ENCODE measurements at regions not wholly inside any gene's neighbourhood (a gene's known extent, or its start where the extent isn't known, plus 50 kb on each side); places are given as distances from the start of the nearest gene placed in this dataset.
"Not testable (repeated sequence)": the region's sequence is repeated elsewhere in the genome, so short reads cannot be mapped to it uniquely, and the experiment has no call there.

GRCh38 chr13:60922576-60923231 lies 492.9 kb downstream of the PCDH20 start:
- no peak for DNase-seq (ENCODE audit: low spot score)

- DNase-seq (ENCODE audit: low spot score), result no peak
These were observed 496.8 kb downstream of the TDRD3 start for GRCh38 chr13:60893801-60894200.

- DNase-seq (ENCODE audit: low spot score), result no peak
These were observed 490.7 kb downstream of the TDRD3 start for GRCh38 chr13:60887711-60888110.

GRCh38 chr13:60881507-60881906 lies 484.5 kb downstream of the TDRD3 start:
- DNase-seq (ENCODE audit: low spot score), result no peak

GRCh38 chr13:60873116-60873515 lies 476.1 kb downstream of the TDRD3 start:
- DNase-seq (ENCODE audit: low spot score), result no peak

GRCh38 chr13:60869941-60870613 lies 473.1 kb downstream of the TDRD3 start:
- DNase-seq (ENCODE audit: low spot score), result no peak

GRCh38 chr13:60869225-60869624 lies 472.2 kb downstream of the TDRD3 start:
- no peak for DNase-seq (ENCODE audit: low spot score)

GRCh38 chr13:60862036-60862435 lies 465.0 kb downstream of the TDRD3 start:
- no peak for DNase-seq (ENCODE audit: low spot score)

GRCh38 chr13:60857698-60858097 lies 460.7 kb downstream of the TDRD3 start:
- no peak for DNase-seq (ENCODE audit: low spot score)

- no peak for DNase-seq (ENCODE audit: low spot score)
These were observed 455.9 kb downstream of the TDRD3 start for GRCh38 chr13:60852886-60853285.

- no peak for DNase-seq (ENCODE audit: low spot score)
These were observed 454.4 kb downstream of the TDRD3 start for GRCh38 chr13:60851378-60851777.

- DNase-seq (ENCODE audit: low spot score), result no peak
These were observed 453.5 kb downstream of the TDRD3 start for GRCh38 chr13:60850526-60850925.

GRCh38 chr13:60838581-60838980 lies 441.6 kb downstream of the TDRD3 start:
- DNase-seq (ENCODE audit: low spot score), result no peak

GRCh38 chr13:60837806-60838205 lies 440.8 kb downstream of the TDRD3 start:
- no peak for DNase-seq (ENCODE audit: low spot score)

GRCh38 chr13:60836821-60837220 lies 439.8 kb downstream of the TDRD3 start:
- DNase-seq (ENCODE audit: low spot score), result no peak

- no peak for DNase-seq (ENCODE audit: low spot score)
These were observed 414.6 kb downstream of the TDRD3 start for GRCh38 chr13:60811581-60811980.

GRCh38 chr13:60805640-60806039 lies 408.6 kb downstream of the TDRD3 start:
- DNase-seq (ENCODE audit: low spot score), result not testable (repeated sequence)

- no peak for DNase-seq (ENCODE audit: low spot score)
These were observed 401.5 kb downstream of the TDRD3 start for GRCh38 chr13:60798503-60798902.

GRCh38 chr13:60797112-60797511 lies 400.1 kb downstream of the TDRD3 start:
- no peak for DNase-seq (ENCODE audit: low spot score)

GRCh38 chr13:60794751-60795150 lies 397.7 kb downstream of the TDRD3 start:
- no peak for DNase-seq (ENCODE audit: low spot score)

- DNase-seq (ENCODE audit: low spot score), result peak; percentile 43
These were observed 393.6 kb downstream of the TDRD3 start for GRCh38 chr13:60790620-60791019.

- DNase-seq (ENCODE audit: low spot score), result no peak
These were observed 391.3 kb downstream of the TDRD3 start for GRCh38 chr13:60788156-60788829.

- DNase-seq (ENCODE audit: low spot score), result no peak
These were observed 390.1 kb downstream of the TDRD3 start for GRCh38 chr13:60787083-60787482.

Data from ecto neural progenitor cell (in vitro differentiated cells).